Adrenal gland (tissue), 9 donors: ENCODE measurements at regions not wholly inside any gene's neighbourhood (a gene's known extent, or its start where the extent isn't known, plus 50 kb on each side); places are given as distances from the start of the nearest gene placed in this dataset.

ENCODE experiments used
- DNase-seq, 7 donors: peaks; one replicate each; pipeline ENCODE4 v3.0.0-alpha.2; 2019 to 2020
- H3K27ac ChIP-seq, 5 donors: fragments of 200-600 bp; sonication (generic) in 4 of 5; 1 replicate in 3 of 5; 2 replicates in 2 of 5; pipeline versions ENCODE4 v1.5.1 to v1.8.0; 2016 to 2020; ENCODE audit warnings: mild to moderate bottlenecking in 1 of 5
- H3K27me3 ChIP-seq: fragments of 200-600 bp; 2 replicates; pipeline ENCODE4 v1.8.0; 2021
- H3K36me3 ChIP-seq, 2 donors: fragments of 200-600 bp; replicated peaks in 1 of 2; 1 replicate in 1 of 2; 2 replicates in 1 of 2; pipeline versions ENCODE4 v1.5.1 to v1.8.0; 2018 to 2022
- H3K4me1 ChIP-seq, 2 donors: fragments of 200-600 bp; replicated peaks in 1 of 2; 1 replicate in 1 of 2; 2 replicates in 1 of 2; pipeline versions ENCODE4 v1.5.1 to v1.8.0; 2018 to 2021
- H3K4me3 ChIP-seq, 4 donors: fragments of 200-600 bp; sonication (generic) in 3 of 4; one replicate each; pipeline ENCODE4 v1.5.1; 2016 to 2018
- H3K9me3 ChIP-seq, 3 donors: fragments of 200-600 bp; sonication (generic) in 1 of 3; replicated peaks in 1 of 3; 1 replicate in 2 of 3; 2 replicates in 1 of 3; pipeline versions ENCODE4 v1.5.1 to v1.8.0; 2016 to 2021
- CTCF ChIP-seq, 6 experiments: fragments of 450-650 bp in 4 of 6; fragments of 200-600 bp in 2 of 6; sonication (generic) in 1 of 6; IDR thresholded peaks; 1 replicate in 5 of 6; 2 replicates in 1 of 6; pipeline versions ENCODE4 v1.5.1 to v1.8.0; 2016 to 2021; ENCODE audit warnings: antibody characterized with exemption in 6 of 6, mild to moderate bottlenecking in 2 of 6, moderate library complexity in 1 of 6
- POLR2A ChIP-seq, 2 donors: fragments of 450-650 bp; IDR thresholded peaks; one replicate each; pipeline ENCODE4 v1.6.1; 2017; ENCODE audit warnings: antibody characterized with exemption in 2 of 2, mild to moderate bottlenecking in 2 of 2, moderate library complexity in 1 of 2
- WGBS, 4 donors: extraction: QIAGEN DNeasy Blood & Tissue Kit in 2 of 4; methylation state at CpG; one replicate each; pipeline versions ENCODE4 v1.1.5 to v1.1.7; 2013 to 2017; 5-methylcytosine and 5-hydroxymethylcytosine counted together
- intact Hi-C, 2 donors: fragments of 100-400 bp; cut with DNase I; formaldehyde crosslinking; loops; one replicate each; pipeline versions ENCODE4 v1.14.1 to v1.15.0; 2022 to 2023
- donor health status: healthy with polysubstance abuse.
- donor health status: Bipolar disorder and iron deficiency.
- donor health status: DM: yes; HTN: yes; CAD: no.
- donor health status: DM: no; HTN: no; CAD: no.
- donor health status: DM: no; HTN: no; CAD: no.

DNA sequence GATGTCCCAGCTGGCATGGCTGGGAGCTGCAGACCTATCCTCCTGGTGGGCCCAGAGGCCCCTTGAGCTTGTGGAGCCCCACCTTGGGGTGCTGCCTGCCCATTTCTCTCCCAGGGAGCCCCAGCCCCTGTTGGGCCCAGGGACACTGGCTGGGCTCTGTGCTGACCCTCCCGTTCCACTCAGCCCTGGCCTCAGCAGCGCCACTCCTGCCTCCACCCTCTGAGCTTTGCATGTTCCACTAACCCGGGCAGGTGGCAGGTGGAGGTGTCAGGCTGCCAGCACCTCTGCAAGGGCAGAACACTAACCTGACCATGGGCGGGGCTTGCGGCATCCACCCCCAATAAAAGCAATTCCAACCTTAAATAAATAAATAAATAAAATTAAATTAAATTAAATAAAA lies 299.2 kb downstream of the LRIG3 start:
- 92 to 100% (median 95%) methylated on average over 3 to 5 of the region's 5 CpGs for WGBS, 4 donors
- H3K27me3 ChIP-seq: no peaks in the 10 kb centered on the region
- no peaks in the 10 kb centered on the region for H3K36me3 ChIP-seq
- no peak overlapping the region for H3K27ac ChIP-seq
- H3K4me1 ChIP-seq: no peaks in the 10 kb centered on the region
- intact Hi-C loops: no loop called here
- no peak for DNase-seq
- H3K9me3 ChIP-seq: no peaks in the 10 kb centered on the region
- H3K4me3 ChIP-seq: no peak overlapping the region
- TF ChIP-seq POLR2A (IDR thresholded peaks at IDR 0.05): no peak
- TF ChIP-seq CTCF (IDR thresholded peaks at IDR 0.05): no peak

DNA sequence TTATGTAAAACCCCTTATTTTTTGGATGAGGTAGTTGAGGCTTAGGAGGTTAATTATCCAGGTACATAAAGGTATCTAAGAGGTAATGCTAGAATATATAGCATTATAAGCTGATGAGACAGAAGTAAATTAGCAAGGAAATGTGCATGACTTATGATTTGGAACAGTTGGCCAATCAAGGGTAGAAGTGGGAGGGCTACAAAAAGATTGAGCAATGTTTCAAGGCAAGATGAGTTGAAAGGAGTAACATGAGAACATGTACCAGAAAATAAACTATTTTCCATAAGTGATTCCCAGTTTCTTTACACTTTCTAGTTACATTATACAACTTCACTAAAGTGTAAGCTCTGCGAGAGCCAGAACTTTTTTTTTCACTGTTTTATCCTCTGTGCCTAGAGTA lies 290.9 kb downstream of the LRIG3 start:
- Histone ChIP-seq H3K9me3 (peaks cover 0 to 5% (median 4%) of the 10 kb centered on the region in 3 donors), H3K4me3 (no peak overlapping the region), H3K36me3 (no peaks in the 10 kb centered on the region), H3K27ac (no peak overlapping the region), H3K4me1 (no peaks in the 10 kb centered on the region), H3K27me3 (no peaks in the 10 kb centered on the region)
- DNase-seq: no peak
- 78 to 90% (median 86%) methylated on average over 1 of the region's 1 CpG for WGBS, 4 donors
- intact Hi-C loops: no loop called here
- TF ChIP-seq CTCF (IDR thresholded peaks at IDR 0.05): no peak
- TF ChIP-seq POLR2A (IDR thresholded peaks at IDR 0.05): no peak

DNA sequence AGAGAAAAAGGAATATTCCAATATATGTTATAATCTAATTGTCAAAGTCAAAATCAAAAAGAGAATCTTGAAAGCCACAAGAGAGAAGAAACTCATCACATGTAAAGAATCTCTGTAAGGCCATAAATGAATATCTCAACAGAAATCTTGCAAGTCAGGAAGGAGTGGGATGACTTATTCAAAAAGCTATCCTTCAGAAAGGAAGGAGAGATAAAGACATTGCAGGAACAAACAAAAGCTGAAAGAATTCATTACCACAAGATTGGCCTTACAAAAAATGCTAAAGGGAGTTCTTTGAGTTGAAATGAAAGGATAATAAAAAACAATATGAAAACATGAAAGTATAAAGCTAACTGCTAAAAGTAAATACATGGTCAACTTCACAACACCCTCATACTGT lies 286.8 kb downstream of the LRIG3 start:
- Histone ChIP-seq H3K27ac (no peak overlapping the region), H3K4me1 (no peaks in the 10 kb centered on the region), H3K36me3 (no peaks in the 10 kb centered on the region), H3K4me3 (no peak overlapping the region), H3K27me3 (no peaks in the 10 kb centered on the region), H3K9me3 (peaks cover 0 to 10% (median 5%) of the 10 kb centered on the region in 3 donors)
- intact Hi-C loops: no loop called here
- TF ChIP-seq POLR2A (IDR thresholded peaks at IDR 0.05): no peak
- TF ChIP-seq CTCF (IDR thresholded peaks at IDR 0.05): no peak
- no peak for DNase-seq

DNA sequence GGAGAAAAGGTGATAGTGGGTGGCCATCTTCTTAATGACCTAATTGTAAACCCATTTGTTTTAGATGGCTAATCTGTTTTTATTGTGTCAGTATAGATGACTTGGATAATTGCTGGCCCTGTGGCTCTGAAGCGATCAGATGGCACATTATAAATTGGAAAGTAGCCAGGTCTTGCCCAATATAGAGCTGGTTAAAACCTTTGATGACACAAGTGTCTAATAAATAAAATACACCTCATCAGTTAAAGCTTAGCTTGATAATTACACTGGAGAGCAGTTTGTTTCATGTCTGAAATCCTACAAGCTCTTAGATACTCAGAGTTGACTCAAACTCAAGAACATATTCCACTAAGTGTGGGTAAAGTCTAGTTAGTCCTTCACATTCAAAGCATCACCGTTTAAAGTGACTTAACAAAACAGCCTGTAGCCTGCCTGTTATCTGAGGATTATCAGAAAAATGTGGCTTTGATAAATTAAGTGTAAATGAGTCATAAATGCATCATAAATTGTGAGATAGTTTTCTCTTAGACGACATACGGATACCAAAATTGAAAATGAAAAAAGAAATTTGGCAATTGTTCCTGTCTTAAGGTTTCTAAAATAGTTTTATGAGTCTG lies 280.9 kb downstream of the LRIG3 start:
- no peak for TF ChIP-seq CTCF (IDR thresholded peaks at IDR 0.05)
- no peak for TF ChIP-seq POLR2A (IDR thresholded peaks at IDR 0.05)
- H3K9me3 ChIP-seq: peaks cover 0 to 10% (median 0%) of the 10 kb centered on the region in 3 donors
- 25 to 31% (median 30%) methylated on average over 4 of the region's 4 CpGs for WGBS, 4 donors
- intact Hi-C loops: no loop called here
- no peaks in the 10 kb centered on the region for H3K4me1 ChIP-seq
- H3K27me3 ChIP-seq: no peaks in the 10 kb centered on the region
- DNase-seq: no peak
- no peak overlapping the region for H3K4me3 ChIP-seq
- H3K36me3 ChIP-seq: no peaks in the 10 kb centered on the region
- no peak overlapping the region for H3K27ac ChIP-seq
